Gastroesophageal sphincter (tissue), 4 donors: ENCODE measurements at regions not wholly inside any gene's neighbourhood (a gene's known extent, or its start where the extent isn't known, plus 50 kb on each side); places are given as distances from the start of the nearest gene placed in this dataset.

ENCODE experiments used
- ATAC-seq: fragments of 150-250 bp; one replicate; pipeline ENCODE4 v1.9.1; 2016; ENCODE audit warnings: mild to moderate bottlenecking, moderate library complexity
- H3K27ac ChIP-seq, 4 donors: fragments of 200-600 bp; sonication (generic) in 3 of 4; 1 replicate in 3 of 4; 2 replicates in 1 of 4; pipeline ENCODE4 v1.5.1; 2016 to 2019
- H3K27me3 ChIP-seq: fragments of 200-600 bp; sonication (generic); one replicate; pipeline ENCODE4 v1.5.1; 2019
- H3K36me3 ChIP-seq, 2 donors: fragments of 200-600 bp; sonication (generic); one replicate each; pipeline ENCODE4 v1.5.1; 2019; ENCODE audit warnings: control low read depth in 1 of 2
- H3K4me1 ChIP-seq, 3 donors: fragments of 200-600 bp; sonication (generic); 1 replicate in 2 of 3; 2 replicates in 1 of 3; pipeline ENCODE4 v1.5.1; 2016 to 2019; ENCODE audit warnings: control low read depth in 2 of 3
- H3K4me3 ChIP-seq, 2 donors: fragments of 200-600 bp; sonication (generic); one replicate each; pipeline ENCODE4 v1.5.1; 2019; ENCODE audit warnings: mild to moderate bottlenecking in 1 of 2, moderate library complexity in 1 of 2
- H3K9me3 ChIP-seq, 3 donors: fragments of 200-600 bp; sonication (generic); one replicate each; pipeline ENCODE4 v1.5.1; 2017 to 2019; ENCODE audit warnings: control low read depth in 2 of 3
- EP300 ChIP-seq: sonication (generic); formaldehyde crosslinking; IDR thresholded peaks from one replicate; pipeline ENCODE4 v1.6.1; 2017; ENCODE audit warnings: antibody characterized with exemption, mild to moderate bottlenecking
- POLR2A ChIP-seq, 2 donors: fragments of 450-650 bp; IDR thresholded peaks; one replicate each; pipeline ENCODE4 v1.6.1; 2017; ENCODE audit warnings: antibody characterized with exemption in 2 of 2, mild to moderate bottlenecking in 2 of 2, moderate library complexity in 1 of 2
- POLR2AphosphoS5 ChIP-seq: sonication (generic); formaldehyde crosslinking; IDR thresholded peaks from one replicate; pipeline ENCODE4 v1.6.1; 2017; ENCODE audit warnings: antibody characterized with exemption
- WGBS, 2 donors: methylation state at CpG; one replicate each; pipeline ENCODE4 v1.1.5; 2018; ENCODE audit warnings: low coverage in 1 of 2; 5-methylcytosine and 5-hydroxymethylcytosine counted together
- TF ChIP-seq, protein P1 (sequence below), 4 experiments: fragments of 200-600 bp in 2 of 4; fragments of 450-650 bp in 2 of 4; sonication (generic) in 1 of 4; IDR thresholded peaks; one replicate each; pipeline ENCODE4 v1.5.1; 2017 to 2019; ENCODE audit warnings: antibody characterized with exemption in 4 of 4, mild to moderate bottlenecking in 2 of 4, moderate library complexity in 2 of 4

DNA sequence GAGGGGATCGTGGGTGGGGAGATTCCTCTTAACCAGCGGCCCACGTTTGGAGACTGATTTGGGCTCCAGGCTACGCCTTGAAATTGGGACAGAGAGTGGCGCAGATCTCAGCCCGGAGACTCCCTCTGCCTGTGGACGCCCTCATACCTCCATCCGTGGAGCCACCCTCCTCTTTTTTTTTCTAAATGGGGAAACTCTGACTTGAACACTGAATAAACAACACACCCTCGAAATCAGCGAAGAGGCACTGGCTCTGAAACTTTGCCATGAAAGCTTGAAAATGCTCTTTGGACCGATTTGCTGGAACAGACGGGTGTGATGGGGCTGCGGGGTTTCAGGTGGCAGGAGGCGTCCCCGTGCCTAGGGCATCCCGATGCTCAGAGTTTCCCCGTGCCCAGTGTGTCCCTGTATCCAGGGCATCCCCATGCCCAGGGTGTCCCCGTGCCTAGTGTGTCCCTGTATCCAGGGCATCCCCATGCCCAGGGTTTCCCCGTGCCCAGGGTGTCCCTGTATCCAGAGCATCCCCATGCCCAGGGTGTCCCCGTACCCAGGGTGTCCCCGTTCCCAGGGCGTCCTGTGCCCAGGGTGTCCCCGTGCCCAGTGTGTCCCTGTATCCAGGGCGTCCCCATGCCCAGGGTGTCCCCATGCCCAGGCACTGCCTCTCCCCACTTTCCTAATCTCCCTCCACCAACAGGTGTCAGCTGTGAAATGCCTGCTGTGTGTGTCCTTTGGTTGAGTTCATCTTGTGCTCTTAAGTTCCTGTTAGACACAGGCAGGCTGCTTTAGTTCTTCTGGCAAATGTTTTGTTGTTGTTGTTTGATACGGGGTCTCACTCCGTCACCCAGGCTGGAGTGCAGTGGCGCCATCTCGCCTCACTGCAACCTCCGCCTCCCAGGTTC is 187.0 kb downstream of the SEC14L1 start:
- 84% methylated on average over 13 of the region's 29 CpGs; no CpG with 5 or more reads in 1 of the 2 donors for WGBS, 2 donors
- peak overlapping the region in 3 of 4 donors; percentile 10 to 95 (median 55) for H3K27ac ChIP-seq
- no peaks in the 10 kb centered on the region for H3K36me3 ChIP-seq
- H3K4me1 ChIP-seq, result peaks cover 3 to 89% (median 29%) of the 10 kb centered on the region in 3 donors
- TF ChIP-seq POLR2AphosphoS5 (peak; percentile 9), EP300 (no peak)
- ATAC-seq, result no peak
- no peaks in the 10 kb centered on the region for H3K9me3 ChIP-seq
- H3K27me3 ChIP-seq, result no peaks in the 10 kb centered on the region
- H3K4me3 ChIP-seq, result no peak overlapping the region

DNA sequence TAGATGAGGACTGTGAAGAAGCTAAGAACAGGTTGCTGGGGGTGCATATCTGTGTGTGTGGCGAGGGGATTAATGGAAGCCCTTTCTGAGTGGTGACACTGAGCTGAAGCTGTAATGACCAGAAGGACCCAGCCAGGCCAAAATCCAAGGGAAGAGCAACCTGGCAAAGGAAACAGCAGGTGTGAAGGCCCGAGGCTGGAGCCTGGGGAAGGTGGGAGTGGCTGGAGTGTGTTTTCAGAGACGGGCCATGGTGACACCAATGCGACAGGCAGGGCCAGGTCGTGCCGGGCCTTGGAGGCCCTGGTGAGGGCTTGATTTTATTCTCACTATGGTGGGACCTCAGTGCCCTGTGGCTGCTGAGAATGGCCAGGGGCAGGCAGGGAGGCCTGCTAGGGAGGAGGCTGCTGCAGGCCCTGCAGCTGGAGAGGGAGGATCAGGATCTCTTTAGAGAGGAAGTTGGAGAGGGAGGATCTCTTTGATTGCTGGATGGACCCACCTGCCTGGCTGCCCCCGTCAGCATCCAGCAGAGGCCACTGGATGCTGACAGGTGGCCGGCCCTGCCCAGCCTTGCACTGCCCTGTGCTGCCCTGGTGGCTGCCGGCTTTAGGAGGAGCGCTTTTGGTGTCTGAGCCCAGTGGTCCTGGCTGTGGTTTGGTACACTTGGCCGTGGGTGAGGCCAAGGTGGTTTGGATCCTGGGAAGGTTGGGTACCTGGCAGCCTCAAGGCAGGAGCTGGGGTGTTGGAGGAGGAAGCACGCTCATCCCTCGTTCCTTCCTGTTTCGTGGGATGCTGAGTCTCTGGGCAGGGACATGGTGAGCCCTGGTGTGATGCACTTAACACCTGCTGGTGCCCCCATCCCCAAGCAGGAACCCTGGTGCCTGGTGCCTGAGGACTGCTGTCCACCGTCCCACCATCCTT is 188.3 kb downstream of the SEC14L1 start:
- H3K9me3 ChIP-seq, result no peaks in the 10 kb centered on the region
- H3K4me3 ChIP-seq, result no peak overlapping the region
- H3K36me3 ChIP-seq, result no peaks in the 10 kb centered on the region
- 67 to 85% methylated on average over 3 to 4 of the region's 15 CpGs for WGBS, 2 donors
- peak overlapping the region in 1 of 4 donors; percentile 12 for H3K27ac ChIP-seq
- no peak for TF ChIP-seq POLR2A (IDR thresholded peaks at IDR 0.05)
- no peak for TF ChIP-seq EP300
- TF ChIP-seq, protein P1, sequence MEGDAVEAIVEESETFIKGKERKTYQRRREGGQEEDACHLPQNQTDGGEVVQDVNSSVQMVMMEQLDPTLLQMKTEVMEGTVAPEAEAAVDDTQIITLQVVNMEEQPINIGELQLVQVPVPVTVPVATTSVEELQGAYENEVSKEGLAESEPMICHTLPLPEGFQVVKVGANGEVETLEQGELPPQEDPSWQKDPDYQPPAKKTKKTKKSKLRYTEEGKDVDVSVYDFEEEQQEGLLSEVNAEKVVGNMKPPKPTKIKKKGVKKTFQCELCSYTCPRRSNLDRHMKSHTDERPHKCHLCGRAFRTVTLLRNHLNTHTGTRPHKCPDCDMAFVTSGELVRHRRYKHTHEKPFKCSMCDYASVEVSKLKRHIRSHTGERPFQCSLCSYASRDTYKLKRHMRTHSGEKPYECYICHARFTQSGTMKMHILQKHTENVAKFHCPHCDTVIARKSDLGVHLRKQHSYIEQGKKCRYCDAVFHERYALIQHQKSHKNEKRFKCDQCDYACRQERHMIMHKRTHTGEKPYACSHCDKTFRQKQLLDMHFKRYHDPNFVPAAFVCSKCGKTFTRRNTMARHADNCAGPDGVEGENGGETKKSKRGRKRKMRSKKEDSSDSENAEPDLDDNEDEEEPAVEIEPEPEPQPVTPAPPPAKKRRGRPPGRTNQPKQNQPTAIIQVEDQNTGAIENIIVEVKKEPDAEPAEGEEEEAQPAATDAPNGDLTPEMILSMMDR (IDR thresholded peaks at IDR 0.05), result no peak
- no peak for TF ChIP-seq POLR2AphosphoS5
- H3K27me3 ChIP-seq, result no peaks in the 10 kb centered on the region
- ATAC-seq, result no peak
- H3K4me1 ChIP-seq, result peaks cover 3 to 82% (median 18%) of the 10 kb centered on the region in 3 donors

DNA sequence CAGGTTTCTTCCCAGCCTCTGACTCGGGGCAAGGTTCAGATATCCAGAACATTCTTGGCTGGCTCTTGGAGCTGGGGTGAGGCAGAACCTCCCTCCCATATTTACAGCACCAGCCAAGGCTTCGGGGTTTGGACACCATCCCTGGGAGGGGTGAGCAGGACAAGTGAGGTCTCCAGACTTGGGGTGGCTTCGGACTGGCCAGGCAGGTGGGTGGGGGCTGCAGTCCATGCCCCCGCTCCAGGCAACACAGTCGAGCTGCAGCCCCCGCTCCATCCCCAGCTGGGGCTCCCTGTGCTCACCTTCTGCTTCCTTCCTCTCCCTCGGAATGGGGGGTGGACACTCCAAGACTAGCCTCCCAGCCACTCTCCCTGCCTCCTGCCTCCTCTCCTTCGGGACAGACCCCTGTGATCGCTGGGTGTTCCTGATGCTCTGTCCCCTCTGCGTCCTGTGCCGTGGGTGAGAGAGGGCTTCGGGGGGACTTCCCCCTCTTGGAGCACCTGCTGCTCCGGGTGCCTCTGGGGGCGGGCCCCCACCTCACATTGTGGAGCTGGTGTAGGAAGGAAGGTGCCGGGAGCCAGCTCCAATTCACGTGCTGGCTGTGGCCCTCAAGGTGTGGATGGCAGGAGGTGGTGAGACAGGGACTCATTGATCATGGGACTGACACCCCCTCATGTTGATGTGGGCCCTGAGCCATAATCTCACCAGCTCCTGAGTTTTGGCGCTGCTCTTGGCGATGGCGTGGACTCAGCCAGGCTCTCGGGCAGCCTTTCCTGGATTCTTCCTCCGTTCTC is 189.2 kb downstream of the SEC14L1 start:
- 100% methylated on average over 1 of the region's 21 CpGs; no CpG with 5 or more reads in 1 of the 2 donors for WGBS, 2 donors
- Histone ChIP-seq H3K36me3 (no peaks in the 10 kb centered on the region), H3K4me3 (no peak overlapping the region), H3K9me3 (no peaks in the 10 kb centered on the region), H3K4me1 (peaks cover 0 to 74% (median 15%) of the 10 kb centered on the region in 3 donors), H3K27me3 (no peaks in the 10 kb centered on the region), H3K27ac (peak overlapping the region in 1 of 4 donors; percentile 77)
- no peak for ATAC-seq
- TF ChIP-seq, protein P1 (IDR thresholded peaks at IDR 0.05), result no peak
- no peak for TF ChIP-seq POLR2A (IDR thresholded peaks at IDR 0.05)
- TF ChIP-seq EP300, result no peak
- no peak for TF ChIP-seq POLR2AphosphoS5

DNA sequence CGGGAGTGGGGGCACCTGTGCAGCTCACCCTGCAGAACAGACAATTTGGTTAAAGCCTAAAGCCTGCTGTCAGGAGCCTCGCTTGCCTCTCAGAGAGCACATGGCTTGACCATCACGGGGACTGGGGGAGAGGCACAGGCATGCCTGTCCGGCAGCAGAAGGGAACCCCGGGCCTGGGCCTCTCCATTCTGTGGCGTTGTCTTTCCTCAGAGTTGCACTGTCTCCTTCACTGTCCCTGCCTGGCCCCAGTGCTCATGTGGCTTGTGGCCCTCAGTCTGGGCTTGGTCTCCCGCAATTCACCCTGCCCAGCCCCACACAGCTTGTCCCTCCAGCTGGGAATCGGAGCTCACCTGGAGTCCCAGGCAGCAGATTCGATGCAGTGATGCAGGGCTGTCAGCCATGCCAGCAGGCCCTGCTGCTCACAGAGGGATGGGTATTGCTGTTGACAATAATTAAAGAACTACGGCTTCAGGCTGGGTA is 189.9 kb downstream of the SEC14L1 start:
- peaks cover 0 to 66% (median 11%) of the 10 kb centered on the region in 3 donors for H3K4me1 ChIP-seq

More for the DNA sequence above, 189.9 kb downstream of the SEC14L1 start:
- Histone ChIP-seq H3K36me3 (no peaks in the 10 kb centered on the region), H3K9me3 (no peaks in the 10 kb centered on the region), H3K27ac (peak overlapping the region in 1 of 4 donors; percentile 77), H3K4me3 (no peak overlapping the region), H3K27me3 (no peaks in the 10 kb centered on the region)
- 100% methylated on average over 1 of the region's 10 CpGs; no CpG with 5 or more reads in 1 of the 2 donors for WGBS, 2 donors
- ATAC-seq, result no peak
- TF ChIP-seq, protein P1 (IDR thresholded peaks at IDR 0.05), result no peak
- TF ChIP-seq EP300, result no peak
- TF ChIP-seq POLR2AphosphoS5, result no peak
- no peak for TF ChIP-seq POLR2A (IDR thresholded peaks at IDR 0.05)
